OCI-LY1 (cell line): ENCODE measurements at regions not wholly inside any gene's neighbourhood (a gene's known extent, or its start where the extent isn't known, plus 50 kb on each side); places are given as distances from the start of the nearest gene placed in this dataset.

Experiments used
- H2AFZ ChIP-seq: fragments of 200-600 bp; sonication (generic), shearing (Covaris generic); 2 replicates; pipeline ENCODE4 v1.6.0; 2014; ENCODE audit warnings: antibody characterized with exemption, mild to moderate bottlenecking, low read length
- H3F3A ChIP-seq: fragments of 200-600 bp; sonication (generic), shearing (Covaris generic); 2 replicates; pipeline ENCODE4 v1.6.0; 2014; ENCODE audit warnings: mild to moderate bottlenecking, antibody characterized with exemption, low read length, moderate library complexity; ENCODE audit not compliant: insufficient read depth
- H3K27ac ChIP-seq: fragments of 200-600 bp; sonication (generic); 2 replicates; pipeline ENCODE4 v1.5.1; 2014; ENCODE audit warnings: low read length, mixed run types, mild to moderate bottlenecking, low read depth; ENCODE audit not compliant: poor library complexity, severe bottlenecking
- H3K27me3 ChIP-seq: fragments of 200-600 bp; sonication (generic); 2 replicates; pipeline ENCODE4 v1.6.0; 2014; ENCODE audit warnings: antibody characterized with exemption, mild to moderate bottlenecking, low read length, moderate library complexity; ENCODE audit not compliant: insufficient read depth
- H3K36me3 ChIP-seq: fragments of 200-600 bp; sonication (generic); 2 replicates; pipeline ENCODE4 v1.6.1; 2014; ENCODE audit warnings: mild to moderate bottlenecking, antibody characterized with exemption, low read length, moderate library complexity, mixed read lengths; ENCODE audit not compliant: insufficient read depth
- H3K4me1 ChIP-seq: fragments of 200-600 bp; sonication (generic); 2 replicates; pipeline ENCODE4 v1.5.1; 2014; ENCODE audit warnings: mild to moderate bottlenecking, low read length, moderate library complexity; ENCODE audit not compliant: insufficient read depth, severe bottlenecking
- H3K4me2 ChIP-seq: fragments of 200-600 bp; sonication (generic), shearing (Covaris generic); 2 replicates; pipeline ENCODE4 v1.6.1; 2014; ENCODE audit warnings: low read length
- H3K4me3 ChIP-seq: fragments of 200-600 bp; sonication (generic); 2 replicates; pipeline ENCODE4 v1.5.1; 2014; ENCODE audit warnings: low read length, low read depth, mild to moderate bottlenecking, mixed read lengths; ENCODE audit not compliant: poor library complexity, severe bottlenecking
- H3K79me2 ChIP-seq: fragments of 200-600 bp; shearing (Covaris generic); 2 replicates; pipeline ENCODE4 v1.6.1; 2016; ENCODE audit warnings: mixed run types, low read length, mixed read lengths; ENCODE audit not compliant: insufficient read depth
- H3K9ac ChIP-seq: fragments of 200-600 bp; sonication (generic), shearing (Covaris generic); 2 replicates; pipeline ENCODE4 v1.6.1; 2014; ENCODE audit warnings: mild to moderate bottlenecking, low read length, mixed read lengths
- H3K9me2 ChIP-seq: fragments of 200-600 bp; sonication (generic), shearing (Covaris generic); 2 replicates; pipeline ENCODE4 v1.6.1; 2014; ENCODE audit warnings: low read depth, mild to moderate bottlenecking, low read length, mixed read lengths
- H3K9me3 ChIP-seq: fragments of 200-600 bp; shearing (Covaris generic); 2 replicates; pipeline ENCODE4 v1.6.1; 2014; ENCODE audit warnings: low read length, mixed read lengths
- H4K20me1 ChIP-seq: fragments of 200-600 bp; sonication (generic), shearing (Covaris generic); 2 replicates; pipeline ENCODE4 v1.6.0; 2016; ENCODE audit warnings: mild to moderate bottlenecking, low read length; ENCODE audit not compliant: insufficient read depth
- EZH2 ChIP-seq: fragments of 200-600 bp; sonication (generic), shearing (Covaris generic); IDR thresholded peaks from 2 replicates; pipeline ENCODE4 v1.8.0; 2017; ENCODE audit warnings: borderline replicate concordance, mixed run types, mild to moderate bottlenecking, antibody characterized with exemption, low read length, moderate library complexity, mixed read lengths
- TF ChIP-seq, protein P1 (sequence below): fragments of 200-600 bp; sonication (generic), shearing (Covaris generic); IDR thresholded peaks from 2 replicates; pipeline ENCODE4 v1.5.1; 2017; ENCODE audit warnings: mild to moderate bottlenecking, antibody characterized with exemption, low read length, moderate library complexity, mixed read lengths

DNA sequence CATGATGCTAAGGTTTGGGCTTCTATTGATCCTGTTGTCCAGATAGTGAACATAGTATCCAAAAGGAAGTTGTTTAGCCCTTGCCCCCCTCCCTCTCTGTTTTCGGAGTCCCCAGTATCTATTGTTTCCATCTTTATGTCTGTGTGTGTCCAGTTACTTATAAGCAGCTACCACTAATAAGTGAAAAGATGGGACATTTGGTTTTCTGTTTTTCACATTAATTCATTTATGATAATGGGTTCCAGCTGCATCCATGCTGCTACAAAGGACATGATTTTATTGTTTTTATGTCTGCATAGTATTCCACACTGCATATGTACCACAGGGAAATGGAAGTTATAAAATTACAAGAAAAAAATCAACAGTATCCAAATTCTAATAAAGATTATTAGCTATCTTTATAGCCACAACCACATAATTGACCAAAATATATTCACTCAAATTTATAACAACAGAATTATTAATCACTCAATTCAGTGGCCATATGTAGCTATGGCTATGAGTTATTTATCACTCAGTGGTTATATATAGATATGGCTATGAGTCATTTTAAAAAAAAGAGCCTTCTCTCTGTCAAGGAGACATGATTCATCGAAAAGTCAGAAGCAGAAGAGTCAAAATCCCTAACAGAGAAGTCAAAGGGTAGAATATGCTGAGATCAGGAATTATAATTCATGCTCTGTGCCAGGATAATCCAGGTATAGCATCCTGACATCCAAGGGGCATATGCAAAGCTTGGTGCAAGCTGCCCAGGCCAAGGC, 367.5 kb downstream of the DEPDC1B start:
- Histone ChIP-seq H3K4me1 (no peaks in the 10 kb centered on the region), H3K27me3 (no peaks in the 10 kb centered on the region), H3K9ac (no peak overlapping the region), H2AFZ (no peak overlapping the region), H4K20me1 (no peaks in the 10 kb centered on the region), H3K27ac (no peak overlapping the region), H3K4me3 (no peak overlapping the region), H3K9me2 (no peaks in the 10 kb centered on the region), H3K79me2 (no peaks in the 10 kb centered on the region), H3K9me3 (no peaks in the 10 kb centered on the region), H3K36me3 (no peaks in the 10 kb centered on the region), H3F3A (no peaks in the 10 kb centered on the region), H3K4me2 (no peak overlapping the region)
- no peak for TF ChIP-seq EZH2

DNA sequence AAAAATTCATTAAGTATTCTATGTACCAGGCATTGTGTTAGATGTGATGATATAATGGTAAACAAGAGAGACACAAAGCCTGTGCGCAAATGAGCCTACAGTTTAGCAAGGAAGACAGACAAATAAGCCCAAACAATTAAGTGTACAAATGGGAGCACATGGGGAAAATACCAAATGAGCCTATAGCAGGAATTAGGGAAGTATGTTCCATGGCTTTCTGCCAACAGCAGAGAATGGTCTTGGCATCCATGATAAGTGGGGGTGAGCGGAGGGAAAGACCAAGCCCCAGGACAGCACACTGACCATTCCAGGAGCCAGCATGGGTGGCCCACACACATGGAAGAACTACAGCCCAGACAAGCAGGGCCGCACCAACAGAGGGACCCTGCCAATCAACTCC, 369.7 kb downstream of the DEPDC1B start:
- H3K36me3 ChIP-seq = no peaks in the 10 kb centered on the region
- TF ChIP-seq, protein P1, sequence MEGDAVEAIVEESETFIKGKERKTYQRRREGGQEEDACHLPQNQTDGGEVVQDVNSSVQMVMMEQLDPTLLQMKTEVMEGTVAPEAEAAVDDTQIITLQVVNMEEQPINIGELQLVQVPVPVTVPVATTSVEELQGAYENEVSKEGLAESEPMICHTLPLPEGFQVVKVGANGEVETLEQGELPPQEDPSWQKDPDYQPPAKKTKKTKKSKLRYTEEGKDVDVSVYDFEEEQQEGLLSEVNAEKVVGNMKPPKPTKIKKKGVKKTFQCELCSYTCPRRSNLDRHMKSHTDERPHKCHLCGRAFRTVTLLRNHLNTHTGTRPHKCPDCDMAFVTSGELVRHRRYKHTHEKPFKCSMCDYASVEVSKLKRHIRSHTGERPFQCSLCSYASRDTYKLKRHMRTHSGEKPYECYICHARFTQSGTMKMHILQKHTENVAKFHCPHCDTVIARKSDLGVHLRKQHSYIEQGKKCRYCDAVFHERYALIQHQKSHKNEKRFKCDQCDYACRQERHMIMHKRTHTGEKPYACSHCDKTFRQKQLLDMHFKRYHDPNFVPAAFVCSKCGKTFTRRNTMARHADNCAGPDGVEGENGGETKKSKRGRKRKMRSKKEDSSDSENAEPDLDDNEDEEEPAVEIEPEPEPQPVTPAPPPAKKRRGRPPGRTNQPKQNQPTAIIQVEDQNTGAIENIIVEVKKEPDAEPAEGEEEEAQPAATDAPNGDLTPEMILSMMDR = no peak
- TF ChIP-seq EZH2 = no peak
- no peak overlapping the region for H3K27ac ChIP-seq
- no peaks in the 10 kb centered on the region for H4K20me1 ChIP-seq
- H3K4me1 ChIP-seq = no peaks in the 10 kb centered on the region
- no peak overlapping the region for H3K9ac ChIP-seq
- H3K4me2 ChIP-seq = no peak overlapping the region
- no peak overlapping the region for H2AFZ ChIP-seq
- no peaks in the 10 kb centered on the region for H3K27me3 ChIP-seq
- no peaks in the 10 kb centered on the region for H3K9me2 ChIP-seq
- H3F3A ChIP-seq = no peaks in the 10 kb centered on the region
- no peak overlapping the region for H3K4me3 ChIP-seq
- H3K9me3 ChIP-seq = no peaks in the 10 kb centered on the region
- no peaks in the 10 kb centered on the region for H3K79me2 ChIP-seq

DNA sequence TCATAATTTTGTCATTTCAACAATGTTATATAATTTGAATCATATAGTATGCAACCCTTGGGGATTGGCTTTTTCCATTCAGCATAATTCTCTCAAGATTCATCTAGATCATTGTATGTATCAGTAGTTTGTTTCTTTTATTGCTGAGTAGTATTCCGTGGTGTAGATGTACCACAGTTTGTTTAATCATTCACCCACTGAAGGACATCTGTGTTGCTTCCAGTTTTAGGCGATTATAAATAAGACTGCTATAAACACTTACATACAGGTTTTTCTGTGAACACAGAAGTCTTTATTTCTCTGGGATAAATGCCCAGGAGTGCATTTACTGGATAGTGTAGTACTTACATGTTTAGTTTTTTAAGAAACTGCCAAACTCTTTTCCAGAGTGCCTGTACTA, 374.1 kb downstream of the DEPDC1B start:
- H3K9me2 ChIP-seq = no peaks in the 10 kb centered on the region

More for the DNA sequence above, 374.1 kb downstream of the DEPDC1B start:
- Histone ChIP-seq H3K27ac (no peak overlapping the region), H3K4me2 (no peak overlapping the region), H3K27me3 (no peaks in the 10 kb centered on the region), H3K4me1 (no peaks in the 10 kb centered on the region), H4K20me1 (no peaks in the 10 kb centered on the region), H2AFZ (no peak overlapping the region), H3K79me2 (no peaks in the 10 kb centered on the region), H3K4me3 (no peak overlapping the region), H3K9me3 (no peaks in the 10 kb centered on the region), H3F3A (no peaks in the 10 kb centered on the region), H3K36me3 (no peaks in the 10 kb centered on the region), H3K9ac (no peak overlapping the region)
- no peak for TF ChIP-seq EZH2
- TF ChIP-seq, protein P1 = no peak
